ENCODE measurements at regions not wholly inside any gene's neighbourhood (a gene's known extent, or its start where the extent isn't known, plus 50 kb on each side); places are given as distances from the start of the nearest gene placed in this dataset.

- H3K9me3 ChIP-seq = no peaks in the 10 kb centered on the region
- H3K4me3 ChIP-seq (ENCODE audit: low read depth in 1 of 2, low read length in 1 of 2) = no peak overlapping the region
- no peaks in the 10 kb centered on the region for H3K36me3 ChIP-seq
These were observed 471.3 kb downstream of the DHX35 start for GRCh38 chr20:39433466-39433865.

GRCh38 chr20:39431091-39431880, 469.1 kb downstream of the DHX35 start:
- Histone ChIP-seq H3K27me3 (no peaks in the 10 kb centered on the region), H3K9me3 (no peaks in the 10 kb centered on the region), H3K27ac (no peak overlapping the region), H3K4me3 (ENCODE audit: low read depth in 1 of 2, low read length in 1 of 2) (no peak overlapping the region), H3K36me3 (no peaks in the 10 kb centered on the region), H3K4me1 (ENCODE audit: control insufficient read depth in 1 of 2, insufficient read depth in 1 of 2, low read depth in 1 of 2, low read length in 1 of 2) (no peaks in the 10 kb centered on the region)
- TF ChIP-seq CTCF (IDR thresholded peaks at IDR 0.05) = no peak

More at GRCh38 chr20:39433466-39433865, 471.3 kb downstream of the DHX35 start:
- Histone ChIP-seq H3K4me1 (ENCODE audit: control insufficient read depth in 1 of 2, insufficient read depth in 1 of 2, low read depth in 1 of 2, low read length in 1 of 2) (no peaks in the 10 kb centered on the region), H3K27me3 (no peaks in the 10 kb centered on the region), H3K27ac (no peak overlapping the region)
- TF ChIP-seq CTCF (IDR thresholded peaks at IDR 0.05) = no peak

GRCh38 chr20:39429726-39430125, 467.6 kb downstream of the DHX35 start:
- Histone ChIP-seq H3K9me3 (no peaks in the 10 kb centered on the region), H3K27ac (no peak overlapping the region), H3K36me3 (no peaks in the 10 kb centered on the region), H3K4me3 (ENCODE audit: low read depth in 1 of 2, low read length in 1 of 2) (no peak overlapping the region), H3K27me3 (no peaks in the 10 kb centered on the region), H3K4me1 (ENCODE audit: control insufficient read depth in 1 of 2, insufficient read depth in 1 of 2, low read depth in 1 of 2, low read length in 1 of 2) (no peaks in the 10 kb centered on the region)
- TF ChIP-seq CTCF (IDR thresholded peaks at IDR 0.05) = no peak

DNA sequence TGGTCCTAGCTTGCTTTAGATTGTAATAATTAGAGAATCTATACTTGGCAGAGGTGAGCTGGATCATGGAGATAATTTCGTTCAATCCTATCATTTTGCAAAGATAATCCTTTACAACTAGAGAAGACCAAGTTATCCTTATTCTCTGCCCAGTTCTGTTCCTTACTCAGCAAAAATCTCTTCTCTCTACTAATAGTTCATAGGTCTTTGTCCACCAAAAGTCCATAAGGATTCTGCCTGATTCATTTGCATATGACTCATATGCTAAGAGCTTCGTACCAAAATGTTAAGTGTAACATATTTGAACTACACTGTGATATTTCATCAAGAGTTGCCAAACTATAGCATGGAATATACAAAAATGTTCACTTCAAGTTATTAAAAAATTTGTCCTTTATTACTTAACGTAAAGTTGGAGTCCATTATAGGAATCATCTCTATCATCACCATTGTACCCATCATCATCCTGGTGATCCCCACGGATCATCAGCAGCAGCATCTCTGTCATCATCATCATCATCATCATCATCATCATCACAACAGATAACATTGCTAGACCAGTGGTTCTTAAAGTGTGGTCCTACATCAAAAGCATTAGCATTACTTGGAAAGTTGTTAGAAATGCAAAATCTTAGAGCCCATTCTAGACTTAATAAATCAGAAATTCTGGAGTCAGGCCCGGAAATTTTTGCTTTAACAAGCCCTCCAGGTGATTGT, 463.0 kb downstream of the DHX35 start:
- H3K4me1 ChIP-seq (ENCODE audit: control insufficient read depth in 1 of 2, insufficient read depth in 1 of 2, low read depth in 1 of 2, low read length in 1 of 2) = no peaks in the 10 kb centered on the region

GRCh38 chr20:39421571-39422105, 459.5 kb downstream of the DHX35 start:
- Histone ChIP-seq H3K9me3 (no peaks in the 10 kb centered on the region), H3K36me3 (no peaks in the 10 kb centered on the region), H3K27me3 (no peaks in the 10 kb centered on the region), H3K4me3 (ENCODE audit: low read depth in 1 of 2, low read length in 1 of 2) (no peak overlapping the region), H3K4me1 (ENCODE audit: control insufficient read depth in 1 of 2, insufficient read depth in 1 of 2, low read depth in 1 of 2, low read length in 1 of 2) (no peaks in the 10 kb centered on the region), H3K27ac (no peak overlapping the region)
- TF ChIP-seq CTCF (IDR thresholded peaks at IDR 0.05) = no peak

More for the DNA sequence above, 463.0 kb downstream of the DHX35 start:
- Histone ChIP-seq H3K27me3 (no peaks in the 10 kb centered on the region), H3K4me3 (ENCODE audit: low read depth in 1 of 2, low read length in 1 of 2) (no peak overlapping the region), H3K9me3 (no peaks in the 10 kb centered on the region), H3K36me3 (no peaks in the 10 kb centered on the region), H3K27ac (no peak overlapping the region)
- no peak for TF ChIP-seq CTCF (IDR thresholded peaks at IDR 0.05)

Measured in neutrophil (primary cell).